ENCODE measurements at regions not wholly inside any gene's neighbourhood (a gene's known extent, or its start where the extent isn't known, plus 50 kb on each side); places are given as distances from the start of the nearest gene placed in this dataset.

DNA sequence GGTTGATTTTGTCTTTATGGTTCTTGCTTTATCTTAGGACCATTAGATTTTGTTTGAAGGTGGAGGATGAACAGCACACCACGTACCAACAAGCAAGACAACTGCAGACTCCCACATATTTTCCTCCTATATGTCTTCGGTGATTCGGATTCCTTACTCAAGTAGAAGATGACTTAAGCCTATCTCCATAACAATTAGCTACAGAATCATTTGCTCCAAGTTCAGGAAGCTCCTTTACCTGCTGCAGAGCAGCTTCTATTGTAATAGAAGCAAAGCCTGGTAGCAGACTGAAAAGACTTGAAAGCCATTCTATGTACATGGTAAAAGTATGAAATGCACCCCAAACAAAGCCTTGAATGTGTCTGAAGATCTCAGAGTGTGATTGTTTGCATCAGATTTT is 229.0 kb downstream of the SOX2 start:
- POLR2A ChIA-PET = no interaction called here
- CTCF ChIA-PET = no interaction called here
- H3K27me3 Mint-ChIP-seq = no peaks in the 10 kb centered on the region
- no peaks in the 10 kb centered on the region for H3K36me3 Mint-ChIP-seq (ENCODE audit: low read depth)
- H3K4me1 Mint-ChIP-seq = no peaks in the 10 kb centered on the region
- no peak overlapping the region for H3K27ac Mint-ChIP-seq
- DNase-seq = no peak
- H3K9me3 Mint-ChIP-seq = peaks cover 3% of the 10 kb centered on the region
- no peak overlapping the region for H3K4me3 Mint-ChIP-seq

DNA sequence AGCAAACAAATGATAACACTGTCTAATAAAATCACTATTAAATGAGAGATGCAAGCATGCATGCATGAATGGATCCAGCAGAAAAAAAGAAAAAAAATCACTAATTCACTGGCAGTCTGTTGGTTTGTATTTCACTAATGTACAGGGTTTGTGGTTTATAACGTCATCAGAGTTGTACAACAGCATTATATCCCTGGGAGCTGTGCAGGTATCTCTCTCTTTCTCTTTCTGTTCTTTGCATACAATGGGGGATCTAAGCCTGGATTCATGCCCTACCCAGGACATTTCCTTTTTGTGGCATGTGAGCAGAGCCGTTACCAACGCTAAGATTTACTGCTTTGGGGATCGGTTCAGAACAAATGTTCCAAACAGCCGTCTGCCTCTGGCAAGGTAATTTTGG is 229.5 kb downstream of the SOX2 start:
- no peaks in the 10 kb centered on the region for H3K4me1 Mint-ChIP-seq
- H3K27ac Mint-ChIP-seq = no peak overlapping the region
- H3K4me3 Mint-ChIP-seq = no peak overlapping the region
- H3K36me3 Mint-ChIP-seq (ENCODE audit: low read depth) = no peaks in the 10 kb centered on the region
- ChIA-PET CTCF (no interaction called here), POLR2A (no interaction called here)
- H3K9me3 Mint-ChIP-seq = peaks cover 3% of the 10 kb centered on the region
- no peaks in the 10 kb centered on the region for H3K27me3 Mint-ChIP-seq
- no peak for DNase-seq

DNA sequence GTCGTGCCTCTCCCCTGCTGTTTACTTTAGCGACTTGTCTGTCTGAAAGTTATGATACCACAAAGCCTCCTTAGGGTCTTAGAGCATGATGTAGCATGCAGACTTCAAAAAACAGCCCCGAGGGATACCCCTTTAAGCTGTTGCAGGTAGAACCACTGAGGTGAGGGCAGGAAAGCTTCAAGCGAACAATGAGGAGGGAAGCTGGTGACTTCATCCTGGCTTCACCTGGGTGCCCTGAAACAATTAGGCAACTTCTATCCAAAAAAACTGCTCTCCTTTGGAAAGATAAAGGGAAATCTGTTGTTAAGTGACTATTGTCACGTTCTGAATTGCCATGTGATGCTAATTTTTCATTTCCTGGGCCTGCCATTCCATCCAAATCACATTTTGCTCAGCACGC is 231.6 kb downstream of the SOX2 start:
- ChIA-PET CTCF (no interaction called here), POLR2A (no interaction called here)
- peaks cover 3% of the 10 kb centered on the region for H3K9me3 Mint-ChIP-seq
- no peaks in the 10 kb centered on the region for H3K27me3 Mint-ChIP-seq
- H3K36me3 Mint-ChIP-seq (ENCODE audit: low read depth) = no peaks in the 10 kb centered on the region
- H3K27ac Mint-ChIP-seq = no peak overlapping the region
- no peak overlapping the region for H3K4me3 Mint-ChIP-seq
- DNase-seq = no peak
- H3K4me1 Mint-ChIP-seq = no peaks in the 10 kb centered on the region

GRCh38 chr3:181947606-181948005 is 235.9 kb downstream of the SOX2 start:
- POLR2A ChIA-PET = no interaction called here
- Mint-ChIP-seq H3K27me3 (no peaks in the 10 kb centered on the region), H3K36me3 (ENCODE audit: low read depth) (no peaks in the 10 kb centered on the region), H3K4me1 (no peaks in the 10 kb centered on the region), H3K9me3 (peaks cover 3% of the 10 kb centered on the region), H3K27ac (no peak overlapping the region), H3K4me3 (no peak overlapping the region)
- CTCF ChIA-PET = no interaction called here
- DNase-seq = no peak

DNA sequence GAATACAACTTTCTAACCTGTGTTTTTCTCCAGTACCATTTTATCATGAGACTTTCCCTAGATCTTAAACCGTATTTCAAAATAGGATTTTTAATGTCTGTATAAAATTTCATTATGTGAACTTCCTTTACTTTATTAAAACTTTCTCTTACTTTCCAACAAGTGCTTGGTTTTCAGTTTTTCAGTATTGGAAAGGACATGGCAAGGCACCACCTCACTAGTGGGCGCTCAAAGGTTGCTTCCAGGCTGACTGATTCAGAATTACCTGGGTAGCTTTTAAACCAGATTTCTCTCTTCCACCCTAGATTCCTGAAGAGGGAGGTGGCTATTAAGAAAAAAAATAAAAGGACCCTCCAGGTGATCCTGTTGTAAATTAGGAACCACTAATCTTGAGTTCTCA is 236.6 kb downstream of the SOX2 start:
- Mint-ChIP-seq H3K36me3 (ENCODE audit: low read depth) (no peaks in the 10 kb centered on the region), H3K4me3 (no peak overlapping the region), H3K27ac (no peak overlapping the region), H3K9me3 (peaks cover 3% of the 10 kb centered on the region), H3K4me1 (no peaks in the 10 kb centered on the region), H3K27me3 (no peaks in the 10 kb centered on the region)
- DNase-seq = no peak
- POLR2A ChIA-PET = no interaction called here
- CTCF ChIA-PET = no interaction called here

GRCh38 chr3:181952221-181952620 is 240.5 kb downstream of the SOX2 start:
- Mint-ChIP-seq H3K4me1 (no peaks in the 10 kb centered on the region), H3K36me3 (ENCODE audit: low read depth) (no peaks in the 10 kb centered on the region), H3K27ac (no peak overlapping the region), H3K4me3 (no peak overlapping the region), H3K9me3 (no peaks in the 10 kb centered on the region), H3K27me3 (no peaks in the 10 kb centered on the region)
- ChIA-PET CTCF (no interaction called here), POLR2A (no interaction called here)
- no peak for DNase-seq

GRCh38 chr3:181952929-181953328 is 241.2 kb downstream of the SOX2 start:
- CTCF ChIA-PET = no interaction called here
- no peak for DNase-seq
- POLR2A ChIA-PET = no interaction called here
- no peaks in the 10 kb centered on the region for H3K4me1 Mint-ChIP-seq
- no peak overlapping the region for H3K27ac Mint-ChIP-seq
- H3K9me3 Mint-ChIP-seq = no peaks in the 10 kb centered on the region
- H3K4me3 Mint-ChIP-seq = no peak overlapping the region
- no peaks in the 10 kb centered on the region for H3K36me3 Mint-ChIP-seq (ENCODE audit: low read depth)
- H3K27me3 Mint-ChIP-seq = no peaks in the 10 kb centered on the region

- H3K4me1 Mint-ChIP-seq = no peaks in the 10 kb centered on the region
- H3K36me3 Mint-ChIP-seq (ENCODE audit: low read depth) = no peaks in the 10 kb centered on the region
- no peak overlapping the region for H3K4me3 Mint-ChIP-seq
- POLR2A ChIA-PET = no interaction called here
- no peaks in the 10 kb centered on the region for H3K9me3 Mint-ChIP-seq
- no peaks in the 10 kb centered on the region for H3K27me3 Mint-ChIP-seq
- H3K27ac Mint-ChIP-seq = no peak overlapping the region
- CTCF ChIA-PET = interaction anchor here (0.6 kb wide), 1 partner anchor 10 kb away, joined by 3 read pairs; no protein-coding TSS in a partner anchor
- DNase-seq = no peak
Observed at GRCh38 chr3:181955566-181955965, 243.8 kb downstream of the SOX2 start.

GRCh38 chr3:181956122-181956521 is 244.4 kb downstream of the SOX2 start:
- Mint-ChIP-seq H3K9me3 (no peaks in the 10 kb centered on the region), H3K27me3 (no peaks in the 10 kb centered on the region), H3K4me1 (no peaks in the 10 kb centered on the region), H3K36me3 (ENCODE audit: low read depth) (no peaks in the 10 kb centered on the region), H3K4me3 (no peak overlapping the region), H3K27ac (no peak overlapping the region)
- DNase-seq = no peak
- CTCF ChIA-PET = no interaction called here
- POLR2A ChIA-PET = no interaction called here

DNA sequence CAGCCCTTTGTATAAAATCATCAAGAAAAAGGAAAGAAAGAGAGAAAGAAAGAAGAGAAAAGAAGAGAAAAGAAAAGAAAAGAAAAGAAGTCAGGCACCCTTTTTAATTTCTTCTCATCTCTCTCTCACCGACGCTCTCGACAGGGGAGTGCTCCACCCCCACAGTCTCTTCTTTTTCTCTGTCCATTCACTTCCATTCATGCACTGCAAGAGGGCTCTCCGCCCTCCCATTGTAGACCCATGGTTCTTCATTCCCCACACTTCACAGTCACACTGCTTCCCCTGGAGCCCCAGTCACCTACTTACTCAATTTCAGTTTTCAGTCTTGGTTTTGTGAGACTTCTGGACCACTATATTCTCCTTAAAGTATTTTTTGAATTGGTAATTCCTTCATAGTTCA is 254.7 kb downstream of the SOX2 start:
- Mint-ChIP-seq H3K36me3 (ENCODE audit: low read depth) (no peaks in the 10 kb centered on the region), H3K27me3 (no peaks in the 10 kb centered on the region), H3K27ac (no peak overlapping the region), H3K9me3 (no peaks in the 10 kb centered on the region), H3K4me3 (no peak overlapping the region), H3K4me1 (no peaks in the 10 kb centered on the region)
- ChIA-PET POLR2A (no interaction called here), CTCF (no interaction called here)
- no peak for DNase-seq

DNA sequence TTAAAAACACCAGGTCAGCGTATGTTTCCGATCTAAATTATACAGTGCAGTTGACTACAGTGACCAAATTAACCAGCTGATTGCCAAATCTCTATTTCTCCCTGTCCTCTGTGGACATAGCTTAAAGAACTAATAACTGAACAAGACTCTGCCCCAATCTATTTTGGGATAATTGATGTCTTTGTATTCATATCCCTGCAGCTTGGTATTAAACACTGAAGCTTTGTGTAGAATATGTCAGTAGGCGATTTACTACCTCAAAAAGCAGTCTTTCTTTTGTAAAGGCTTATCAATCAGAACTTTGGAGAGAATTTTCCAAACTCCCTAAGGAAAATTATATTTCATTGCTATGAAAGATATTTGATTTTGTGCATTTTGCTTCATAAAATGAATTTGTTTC is 258.2 kb downstream of the SOX2 start:
- Mint-ChIP-seq H3K4me3 (no peak overlapping the region), H3K27ac (no peak overlapping the region), H3K4me1 (no peaks in the 10 kb centered on the region), H3K9me3 (no peaks in the 10 kb centered on the region), H3K36me3 (ENCODE audit: low read depth) (no peaks in the 10 kb centered on the region), H3K27me3 (no peaks in the 10 kb centered on the region)
- no peak for DNase-seq
- CTCF ChIA-PET = no interaction called here
- POLR2A ChIA-PET = no interaction called here

DNA sequence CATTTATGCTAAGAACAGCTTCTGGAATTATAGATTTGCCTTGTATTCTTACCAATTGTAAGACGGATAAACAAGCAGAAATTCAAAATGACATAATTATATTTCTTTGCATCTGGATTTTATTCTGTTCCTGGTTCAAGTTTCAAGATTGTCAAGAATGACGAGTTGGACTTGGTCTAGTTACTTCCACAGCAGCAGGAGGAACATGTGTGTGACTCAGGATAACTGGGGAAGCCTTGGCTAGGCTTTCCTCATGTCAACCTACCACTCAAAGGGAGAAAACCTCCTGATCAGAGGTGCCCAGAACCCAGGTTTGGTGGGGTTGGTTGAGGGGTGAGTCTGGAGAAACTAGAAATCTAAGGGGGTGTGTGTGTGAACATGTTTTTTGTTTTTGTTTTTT is 259.7 kb downstream of the SOX2 start:
- Mint-ChIP-seq H3K9me3 (no peaks in the 10 kb centered on the region), H3K27ac (no peak overlapping the region), H3K4me3 (no peak overlapping the region), H3K27me3 (no peaks in the 10 kb centered on the region), H3K4me1 (no peaks in the 10 kb centered on the region), H3K36me3 (ENCODE audit: low read depth) (no peaks in the 10 kb centered on the region)
- POLR2A ChIA-PET = no interaction called here
- CTCF ChIA-PET = no interaction called here
- DNase-seq = no peak

DNA sequence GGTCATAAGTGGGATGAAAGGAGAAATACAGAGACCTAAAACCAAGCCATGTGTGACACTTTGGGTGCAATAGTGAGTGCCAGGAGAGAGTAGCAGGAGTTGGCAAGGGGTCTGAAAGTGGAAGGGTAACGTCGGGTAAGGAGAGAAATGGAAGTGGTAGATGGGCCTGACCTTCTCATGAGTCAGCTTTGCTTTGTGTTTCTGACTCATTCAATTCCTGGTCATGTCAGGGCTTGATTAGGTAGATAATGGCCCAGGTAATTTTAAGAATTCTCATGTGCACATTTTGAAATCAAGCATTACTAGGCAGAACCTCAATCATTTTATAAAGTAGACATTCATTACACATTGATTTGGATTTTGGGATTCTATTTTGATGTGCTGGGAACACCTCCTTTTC is 262.5 kb downstream of the SOX2 start:
- no peak overlapping the region for H3K4me3 Mint-ChIP-seq
- no peaks in the 10 kb centered on the region for H3K9me3 Mint-ChIP-seq
- no peaks in the 10 kb centered on the region for H3K36me3 Mint-ChIP-seq (ENCODE audit: low read depth)
- ChIA-PET CTCF (no interaction called here), POLR2A (no interaction called here)
- no peaks in the 10 kb centered on the region for H3K27me3 Mint-ChIP-seq
- H3K4me1 Mint-ChIP-seq = no peaks in the 10 kb centered on the region
- no peak overlapping the region for H3K27ac Mint-ChIP-seq
- no peak for DNase-seq

DNA sequence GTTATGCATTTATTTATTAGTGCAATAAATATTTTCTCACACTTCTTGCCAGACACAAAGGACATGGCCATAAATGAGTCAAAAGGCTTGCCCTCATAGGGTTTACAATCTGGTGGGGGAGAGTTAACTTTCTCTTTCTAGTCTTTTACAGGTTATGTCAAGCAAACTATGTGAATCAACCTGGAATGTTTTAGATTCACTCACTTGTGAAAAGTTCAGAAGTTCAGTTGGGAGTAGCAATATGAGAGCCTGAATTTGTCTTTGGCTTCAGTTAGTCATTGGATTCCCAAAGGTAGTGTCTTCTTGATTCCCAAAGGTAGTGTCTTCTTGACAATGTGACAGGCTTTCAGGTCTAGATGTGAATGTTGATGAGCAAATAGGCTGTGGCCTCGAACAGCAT is 264.8 kb downstream of the SOX2 start:
- ChIA-PET POLR2A (no interaction called here), CTCF (no interaction called here)
- H3K27ac Mint-ChIP-seq = no peak overlapping the region
- no peaks in the 10 kb centered on the region for H3K27me3 Mint-ChIP-seq
- no peaks in the 10 kb centered on the region for H3K36me3 Mint-ChIP-seq (ENCODE audit: low read depth)
- no peak overlapping the region for H3K4me3 Mint-ChIP-seq
- no peaks in the 10 kb centered on the region for H3K9me3 Mint-ChIP-seq
- no peak for DNase-seq
- no peaks in the 10 kb centered on the region for H3K4me1 Mint-ChIP-seq

- Mint-ChIP-seq H3K36me3 (ENCODE audit: low read depth) (no peaks in the 10 kb centered on the region), H3K4me1 (no peaks in the 10 kb centered on the region), H3K4me3 (no peak overlapping the region), H3K9me3 (no peaks in the 10 kb centered on the region), H3K27me3 (no peaks in the 10 kb centered on the region), H3K27ac (no peak overlapping the region)
- no peak for DNase-seq
- CTCF ChIA-PET = no interaction called here
- POLR2A ChIA-PET = no interaction called here
Observed at GRCh38 chr3:181985386-181985785, 273.7 kb downstream of the SOX2 start.

Data from activated CD4-positive, alpha-beta T cell treated with anti-CD3 and anti-CD28 coated beads, Interleukin-2, amount 10 ng/mL, durations not matched to agents 7 days and 5 days (primary cell).